ENCODE measurements at regions not wholly inside any gene's neighbourhood (a gene's known extent, or its start where the extent isn't known, plus 50 kb on each side); places are given as distances from the start of the nearest gene placed in this dataset.

DNA sequence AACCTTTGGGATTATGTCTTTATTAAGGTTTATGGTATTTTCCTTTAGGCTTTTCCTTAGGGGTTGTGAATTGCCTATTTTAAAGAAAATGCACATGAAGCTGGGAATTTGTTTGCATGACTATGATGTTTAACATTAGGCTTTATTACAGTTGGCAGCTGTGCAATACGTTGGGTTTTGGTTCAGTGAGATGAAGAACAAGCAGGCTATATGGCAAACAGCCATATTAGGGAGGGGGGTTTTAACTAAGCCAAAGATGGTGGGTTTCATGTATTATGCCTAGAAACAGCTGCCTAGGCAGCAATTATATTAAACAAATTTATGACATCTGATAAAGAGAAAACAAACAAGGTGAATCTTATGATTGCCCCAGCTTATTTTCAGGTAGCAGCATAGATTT lies 880.8 kb downstream of the FAM181B start:
- no peak overlapping the region for H3K27ac ChIP-seq
- no peak for ATAC-seq (ENCODE audit: low FRiP score in 2 of 2)
- H3K9me3 ChIP-seq, result no peaks in the 10 kb centered on the region

DNA sequence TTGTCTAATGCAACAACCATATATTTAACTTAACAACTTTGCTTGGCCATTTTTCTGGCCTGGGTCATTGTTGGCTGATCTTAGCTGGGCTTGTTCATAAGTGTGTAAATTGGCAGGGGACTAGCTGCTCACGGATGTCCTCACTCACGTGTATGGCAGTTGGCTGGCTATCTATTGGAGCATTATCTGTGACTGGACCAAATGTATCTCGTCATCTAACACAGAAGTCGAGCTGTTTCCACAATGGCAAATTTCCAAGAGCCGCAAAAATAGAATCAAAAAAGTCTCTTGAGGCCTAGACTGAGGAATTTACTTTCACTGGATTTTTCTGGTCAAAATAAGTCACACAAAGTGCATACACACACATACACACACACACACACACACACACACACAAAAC lies 893.3 kb downstream of the FAM181B start:
- no peaks in the 10 kb centered on the region for H3K4me1 ChIP-seq
- no peak overlapping the region for H3K4me3 ChIP-seq
- no peaks in the 10 kb centered on the region for H3K9me3 ChIP-seq
- 56 to 60% methylated on average over 5 of the region's 5 CpGs for WGBS, 2 donors
- ATAC-seq (ENCODE audit: low FRiP score in 2 of 2) (peak in 1 of 2 donors; percentile 55), DNase-seq (no peak)
- TF ChIP-seq, protein P1, sequence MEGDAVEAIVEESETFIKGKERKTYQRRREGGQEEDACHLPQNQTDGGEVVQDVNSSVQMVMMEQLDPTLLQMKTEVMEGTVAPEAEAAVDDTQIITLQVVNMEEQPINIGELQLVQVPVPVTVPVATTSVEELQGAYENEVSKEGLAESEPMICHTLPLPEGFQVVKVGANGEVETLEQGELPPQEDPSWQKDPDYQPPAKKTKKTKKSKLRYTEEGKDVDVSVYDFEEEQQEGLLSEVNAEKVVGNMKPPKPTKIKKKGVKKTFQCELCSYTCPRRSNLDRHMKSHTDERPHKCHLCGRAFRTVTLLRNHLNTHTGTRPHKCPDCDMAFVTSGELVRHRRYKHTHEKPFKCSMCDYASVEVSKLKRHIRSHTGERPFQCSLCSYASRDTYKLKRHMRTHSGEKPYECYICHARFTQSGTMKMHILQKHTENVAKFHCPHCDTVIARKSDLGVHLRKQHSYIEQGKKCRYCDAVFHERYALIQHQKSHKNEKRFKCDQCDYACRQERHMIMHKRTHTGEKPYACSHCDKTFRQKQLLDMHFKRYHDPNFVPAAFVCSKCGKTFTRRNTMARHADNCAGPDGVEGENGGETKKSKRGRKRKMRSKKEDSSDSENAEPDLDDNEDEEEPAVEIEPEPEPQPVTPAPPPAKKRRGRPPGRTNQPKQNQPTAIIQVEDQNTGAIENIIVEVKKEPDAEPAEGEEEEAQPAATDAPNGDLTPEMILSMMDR (IDR thresholded peaks at IDR 0.05), result no peak
- TF ChIP-seq POLR2A (IDR thresholded peaks at IDR 0.05) (no peak), EP300 (IDR thresholded peaks at IDR 0.05) (peak in 1 of 4 donors; percentile 17), POLR2AphosphoS5 (IDR thresholded peaks at IDR 0.05) (no peak)
- no peak overlapping the region for H3K27ac ChIP-seq
- no peaks in the 10 kb centered on the region for H3K36me3 ChIP-seq
- no peaks in the 10 kb centered on the region for H3K27me3 ChIP-seq

More for the DNA sequence above, 880.8 kb downstream of the FAM181B start:
- TF ChIP-seq POLR2A (IDR thresholded peaks at IDR 0.05) (no peak), EP300 (IDR thresholded peaks at IDR 0.05) (no peak), POLR2AphosphoS5 (IDR thresholded peaks at IDR 0.05) (no peak)
- TF ChIP-seq, protein P1 (IDR thresholded peaks at IDR 0.05), result no peak
- Histone ChIP-seq H3K4me1 (no peaks in the 10 kb centered on the region), H3K36me3 (no peaks in the 10 kb centered on the region), H3K4me3 (no peak overlapping the region), H3K27me3 (no peaks in the 10 kb centered on the region)
- 64 to 78% methylated on average over 1 of the region's 1 CpG for WGBS, 2 donors
- DNase-seq, result no peak

DNA sequence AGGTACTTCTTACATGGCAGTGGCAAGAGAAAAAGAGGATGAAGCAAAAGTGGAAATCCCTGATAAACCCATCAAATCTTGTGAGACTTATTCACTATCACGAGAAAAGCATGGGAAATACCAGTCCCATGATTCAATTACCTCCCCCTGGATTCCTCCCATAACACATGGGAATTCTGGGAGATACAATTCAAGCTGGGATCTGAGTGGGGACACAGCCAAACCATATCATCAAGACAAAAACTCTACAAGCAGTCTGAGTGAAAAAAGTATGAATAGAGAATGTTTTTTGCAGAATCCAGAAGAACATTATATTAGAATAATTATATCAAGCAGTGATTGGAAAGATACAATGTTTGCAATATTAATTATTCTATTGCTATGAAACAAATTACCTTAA lies 893.7 kb downstream of the FAM181B start:
- no peaks in the 10 kb centered on the region for H3K36me3 ChIP-seq
- ATAC-seq (ENCODE audit: low FRiP score in 2 of 2) (no peak), DNase-seq (no peak)
- H3K27ac ChIP-seq, result no peak overlapping the region
- TF ChIP-seq, protein P1 (IDR thresholded peaks at IDR 0.05), result no peak
- TF ChIP-seq POLR2A (IDR thresholded peaks at IDR 0.05) (no peak), EP300 (IDR thresholded peaks at IDR 0.05) (no peak), POLR2AphosphoS5 (IDR thresholded peaks at IDR 0.05) (no peak)
- no peaks in the 10 kb centered on the region for H3K4me1 ChIP-seq
- H3K27me3 ChIP-seq, result no peaks in the 10 kb centered on the region
- H3K4me3 ChIP-seq, result no peak overlapping the region
- WGBS, 2 donors, result 63 to 64% methylated on average over 1 of the region's 1 CpG
- no peaks in the 10 kb centered on the region for H3K9me3 ChIP-seq

DNA sequence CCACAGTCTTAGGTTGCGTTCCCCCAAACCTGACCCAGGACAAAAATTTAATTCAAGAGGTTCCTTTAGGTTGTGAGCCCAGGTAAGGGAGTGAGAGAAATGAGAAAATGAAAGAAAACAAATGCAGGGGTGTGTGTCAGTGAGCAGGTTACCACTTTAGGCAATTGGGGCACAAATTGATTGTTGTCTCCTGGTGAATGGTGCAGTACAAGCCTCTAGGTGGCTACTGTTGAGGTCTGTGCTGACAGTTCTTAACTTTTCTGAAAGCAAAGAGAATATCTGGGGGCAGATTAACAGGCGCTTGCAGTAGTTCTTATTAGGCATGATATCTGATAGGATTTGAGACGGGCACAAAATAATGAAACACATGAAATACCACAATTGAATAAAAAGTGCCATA lies 894.6 kb downstream of the FAM181B start:
- H3K4me3 ChIP-seq, result no peak overlapping the region
- no peaks in the 10 kb centered on the region for H3K4me1 ChIP-seq
- DNase-seq, result no peak
- H3K36me3 ChIP-seq, result no peaks in the 10 kb centered on the region
- no peaks in the 10 kb centered on the region for H3K9me3 ChIP-seq
- H3K27ac ChIP-seq, result no peak overlapping the region
- TF ChIP-seq POLR2A (IDR thresholded peaks at IDR 0.05) (no peak), POLR2AphosphoS5 (IDR thresholded peaks at IDR 0.05) (no peak), EP300 (IDR thresholded peaks at IDR 0.05) (no peak)
- TF ChIP-seq, protein P1 (IDR thresholded peaks at IDR 0.05), result no peak
- ATAC-seq (ENCODE audit: low FRiP score in 2 of 2), result no peak
- no peaks in the 10 kb centered on the region for H3K27me3 ChIP-seq
- 91 to 95% methylated on average over 3 of the region's 3 CpGs for WGBS, 2 donors

DNA sequence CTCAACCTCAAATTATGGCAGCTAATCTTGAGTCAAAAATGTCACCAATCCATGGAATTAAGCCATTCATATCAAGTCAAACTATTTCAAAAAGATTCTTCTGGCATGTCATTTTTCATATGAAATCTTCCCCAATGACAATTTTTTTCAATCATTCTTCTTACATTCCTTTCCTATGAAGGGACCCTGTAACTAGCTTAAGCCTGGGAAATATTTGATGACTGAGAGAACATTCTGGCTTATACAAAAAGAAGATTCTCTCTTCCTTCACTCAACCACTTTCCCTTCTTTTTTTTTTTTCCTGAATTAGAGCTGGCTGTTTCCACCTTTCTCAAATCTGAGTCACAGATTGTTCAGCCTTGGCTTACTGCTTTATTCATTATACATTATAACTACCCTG lies 903.7 kb downstream of the FAM181B start:
- DNase-seq (no peak), ATAC-seq (ENCODE audit: low FRiP score in 2 of 2) (no peak)
- TF ChIP-seq, protein P1 (IDR thresholded peaks at IDR 0.05), result no peak
- TF ChIP-seq POLR2A (IDR thresholded peaks at IDR 0.05) (no peak), POLR2AphosphoS5 (IDR thresholded peaks at IDR 0.05) (no peak), EP300 (IDR thresholded peaks at IDR 0.05) (no peak)
- Histone ChIP-seq H3K4me1 (no peaks in the 10 kb centered on the region), H3K4me3 (no peak overlapping the region), H3K27me3 (no peaks in the 10 kb centered on the region), H3K27ac (no peak overlapping the region), H3K36me3 (no peaks in the 10 kb centered on the region), H3K9me3 (no peaks in the 10 kb centered on the region)
